Mammary epithelial cell (primary cell): ENCODE measurements at regions not wholly inside any gene's neighbourhood (a gene's known extent, or its start where the extent isn't known, plus 50 kb on each side); places are given as distances from the start of the nearest gene placed in this dataset.

Experiments used
- CTCF ChIP-seq, 2 donors: IDR thresholded peaks in 1 of 2; conservative IDR thresholded peaks in 1 of 2; 2 replicates each; pipeline ENCODE4 v1.5.1; 2011 to 2012; ENCODE audit warnings: inconsistent platforms in 2 of 2, low read length in 2 of 2, mild to moderate bottlenecking in 2 of 2, control low read depth in 1 of 2, low read depth in 1 of 2; ENCODE audit not compliant: insufficient read depth in 1 of 2; ENCODE audit errors: extremely low read depth in 1 of 2
- EZH2 ChIP-seq: IDR thresholded peaks from 2 replicates; pipeline ENCODE4 v1.6.1; 2012; ENCODE audit warnings: low read length, inconsistent platforms, borderline replicate concordance

GRCh38 chr6:144918073-144918472 is 632.9 kb downstream of the UTRN start:
- TF ChIP-seq EZH2: no peak
- no peak for TF ChIP-seq CTCF (conservative IDR thresholded peaks at IDR 0.05 in 1 of 2, IDR thresholded peaks at IDR 0.05 in 1 of 2; ENCODE audit: extremely low read depth in 1 of 2, insufficient read depth in 1 of 2, low read depth in 1 of 2, low read length in 2 of 2)
